Uterus (tissue), 3 donors: ENCODE measurements at regions not wholly inside any gene's neighbourhood (a gene's known extent, or its start where the extent isn't known, plus 50 kb on each side); places are given as distances from the start of the nearest gene placed in this dataset.

Experiments
- DNase-seq, 2 donors: peaks; one replicate each; pipeline ENCODE4 v3.0.0-alpha.2; 2019 to 2020
- H3K27ac ChIP-seq, 2 donors: fragments of 200-600 bp; sonication (generic); 1 replicate in 1 of 2; 2 replicates in 1 of 2; pipeline ENCODE4 v1.5.1; 2016 to 2018
- H3K27me3 ChIP-seq, 2 donors: fragments of 200-600 bp; sonication (generic); one replicate each; pipeline ENCODE4 v1.5.1; 2018 to 2019; ENCODE audit warnings: control low read depth in 1 of 2
- H3K36me3 ChIP-seq, 2 donors: fragments of 200-600 bp; sonication (generic); one replicate each; pipeline ENCODE4 v1.5.1; 2019; ENCODE audit warnings: control low read depth in 1 of 2
- H3K4me1 ChIP-seq, 2 donors: fragments of 200-600 bp; sonication (generic); one replicate each; pipeline ENCODE4 v1.5.1; 2018 to 2019; ENCODE audit warnings: control low read depth in 1 of 2
- H3K4me3 ChIP-seq, 2 donors: fragments of 200-600 bp; sonication (generic); 1 replicate in 1 of 2; 2 replicates in 1 of 2; pipeline ENCODE4 v1.5.1; 2018 to 2019; ENCODE audit warnings: mild to moderate bottlenecking in 1 of 2
- H3K9me3 ChIP-seq, 2 donors: fragments of 200-600 bp; sonication (generic); one replicate each; pipeline ENCODE4 v1.5.1; 2019; ENCODE audit warnings: control low read depth in 1 of 2
- POLR2A ChIP-seq, 2 donors: fragments of 450-650 bp; IDR thresholded peaks; one replicate each; pipeline ENCODE4 v1.6.1; 2016; ENCODE audit warnings: antibody characterized with exemption in 2 of 2, mild to moderate bottlenecking in 1 of 2, moderate library complexity in 1 of 2
- intact Hi-C: fragments of 100-400 bp; cut with DNase I; formaldehyde crosslinking; loops from one replicate; pipeline ENCODE4 v1.15.1; 2023; ENCODE audit warnings: low total_unique reads
- TF ChIP-seq, protein P1 (sequence below), 4 experiments: fragments of 200-600 bp in 2 of 4; fragments of 450-650 bp in 2 of 4; sonication (generic) in 2 of 4; IDR thresholded peaks; one replicate each; pipeline ENCODE4 v1.5.1; 2016 to 2019; ENCODE audit warnings: antibody characterized with exemption in 4 of 4, mild to moderate bottlenecking in 2 of 4, moderate library complexity in 1 of 4
- donor health status: DM: yes; HTN: yes; CAD: no.

- no peak for TF ChIP-seq POLR2A (IDR thresholded peaks at IDR 0.05)
- TF ChIP-seq, protein P1, sequence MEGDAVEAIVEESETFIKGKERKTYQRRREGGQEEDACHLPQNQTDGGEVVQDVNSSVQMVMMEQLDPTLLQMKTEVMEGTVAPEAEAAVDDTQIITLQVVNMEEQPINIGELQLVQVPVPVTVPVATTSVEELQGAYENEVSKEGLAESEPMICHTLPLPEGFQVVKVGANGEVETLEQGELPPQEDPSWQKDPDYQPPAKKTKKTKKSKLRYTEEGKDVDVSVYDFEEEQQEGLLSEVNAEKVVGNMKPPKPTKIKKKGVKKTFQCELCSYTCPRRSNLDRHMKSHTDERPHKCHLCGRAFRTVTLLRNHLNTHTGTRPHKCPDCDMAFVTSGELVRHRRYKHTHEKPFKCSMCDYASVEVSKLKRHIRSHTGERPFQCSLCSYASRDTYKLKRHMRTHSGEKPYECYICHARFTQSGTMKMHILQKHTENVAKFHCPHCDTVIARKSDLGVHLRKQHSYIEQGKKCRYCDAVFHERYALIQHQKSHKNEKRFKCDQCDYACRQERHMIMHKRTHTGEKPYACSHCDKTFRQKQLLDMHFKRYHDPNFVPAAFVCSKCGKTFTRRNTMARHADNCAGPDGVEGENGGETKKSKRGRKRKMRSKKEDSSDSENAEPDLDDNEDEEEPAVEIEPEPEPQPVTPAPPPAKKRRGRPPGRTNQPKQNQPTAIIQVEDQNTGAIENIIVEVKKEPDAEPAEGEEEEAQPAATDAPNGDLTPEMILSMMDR (IDR thresholded peaks at IDR 0.05) = no peak
- intact Hi-C loops = no loop called here
- DNase-seq = no peak
- no peaks in the 10 kb centered on the region for H3K36me3 ChIP-seq
- no peak overlapping the region for H3K27ac ChIP-seq
- no peaks in the 10 kb centered on the region for H3K4me1 ChIP-seq
- H3K9me3 ChIP-seq = no peaks in the 10 kb centered on the region
- no peak overlapping the region for H3K4me3 ChIP-seq
- H3K27me3 ChIP-seq = no peaks in the 10 kb centered on the region
Observed at GRCh38 chr14:83316356-83316755, 1782.7 kb upstream of the SEL1L start.

GRCh38 chr14:83320837-83321236, 1787.2 kb upstream of the SEL1L start:
- no peak overlapping the region for H3K27ac ChIP-seq
- no peaks in the 10 kb centered on the region for H3K9me3 ChIP-seq
- DNase-seq = no peak
- H3K27me3 ChIP-seq = no peaks in the 10 kb centered on the region
- TF ChIP-seq, protein P1 (IDR thresholded peaks at IDR 0.05) = no peak
- no peak for TF ChIP-seq POLR2A (IDR thresholded peaks at IDR 0.05)
- intact Hi-C loops = no loop called here
- H3K36me3 ChIP-seq = no peaks in the 10 kb centered on the region
- H3K4me1 ChIP-seq = no peaks in the 10 kb centered on the region
- H3K4me3 ChIP-seq = no peak overlapping the region

DNA sequence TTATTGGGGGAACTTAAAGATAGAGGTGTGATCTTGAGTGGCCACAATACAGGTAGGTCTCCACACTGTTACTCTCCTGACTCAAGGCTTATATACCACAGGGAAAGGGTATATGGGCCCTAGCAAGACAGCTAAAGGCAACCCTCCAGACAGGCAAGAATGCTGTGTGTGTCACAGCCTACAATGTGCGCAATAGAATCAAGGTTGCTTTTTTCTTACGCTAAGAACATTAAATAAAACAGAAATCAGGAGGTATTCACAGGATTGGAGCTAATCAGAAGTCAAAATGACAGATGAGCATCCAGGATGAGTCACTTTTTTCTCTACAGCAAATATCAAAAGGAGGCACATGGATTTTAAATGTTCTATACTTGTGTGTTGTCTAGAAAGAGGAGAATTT, 1797.9 kb upstream of the SEL1L start:
- no peaks in the 10 kb centered on the region for H3K4me1 ChIP-seq
- no peaks in the 10 kb centered on the region for H3K36me3 ChIP-seq
- no peaks in the 10 kb centered on the region for H3K9me3 ChIP-seq
- TF ChIP-seq POLR2A (IDR thresholded peaks at IDR 0.05) = no peak
- TF ChIP-seq, protein P1 (IDR thresholded peaks at IDR 0.05) = no peak
- no peak overlapping the region for H3K4me3 ChIP-seq
- DNase-seq = no peak
- H3K27me3 ChIP-seq = no peaks in the 10 kb centered on the region
- intact Hi-C loops = no loop called here
- H3K27ac ChIP-seq = no peak overlapping the region

DNA sequence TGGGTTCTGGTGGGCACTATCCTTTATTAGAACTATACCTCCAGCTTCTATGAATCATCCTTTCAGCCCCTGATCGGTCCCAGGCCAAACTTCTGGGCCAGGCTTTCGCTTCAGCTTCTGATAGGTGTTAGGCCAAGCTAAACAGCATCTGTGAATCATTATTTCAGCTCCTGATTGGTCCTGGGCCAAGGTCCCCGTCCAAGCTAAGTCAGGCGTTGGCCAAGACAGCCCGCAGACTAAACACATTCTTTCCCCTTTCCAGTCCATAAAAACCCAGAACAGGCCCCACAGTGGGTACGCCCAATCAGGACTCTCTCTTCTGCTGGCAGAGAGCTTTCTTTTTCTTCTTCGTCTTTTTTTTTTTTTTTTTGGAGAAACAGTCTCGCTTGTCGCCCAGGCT, 1808.9 kb upstream of the SEL1L start:
- DNase-seq = no peak
- Histone ChIP-seq H3K9me3 (no peaks in the 10 kb centered on the region), H3K27ac (no peak overlapping the region), H3K36me3 (no peaks in the 10 kb centered on the region), H3K27me3 (no peaks in the 10 kb centered on the region), H3K4me3 (no peak overlapping the region), H3K4me1 (no peaks in the 10 kb centered on the region)
- intact Hi-C loops = no loop called here
- no peak for TF ChIP-seq POLR2A (IDR thresholded peaks at IDR 0.05)
- TF ChIP-seq, protein P1 (IDR thresholded peaks at IDR 0.05) = no peak

DNA sequence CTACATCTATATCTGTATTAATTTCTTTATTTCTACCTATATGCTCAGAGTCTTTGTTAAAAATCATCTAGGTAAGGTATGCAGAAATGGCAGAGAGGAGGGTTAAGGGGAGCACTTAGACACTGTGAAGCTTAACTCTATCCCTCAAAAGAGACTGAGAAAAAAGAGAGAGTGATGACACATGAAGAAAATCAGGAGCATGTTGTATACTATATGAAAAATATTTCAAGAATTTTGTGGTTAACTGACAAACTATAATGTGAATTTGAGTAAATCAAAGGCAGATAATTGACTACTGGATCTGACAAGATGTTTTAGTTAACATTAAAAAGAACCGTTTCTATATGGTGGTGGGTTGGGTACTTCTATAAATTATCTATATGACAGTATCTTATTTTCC, 1814.2 kb upstream of the SEL1L start:
- DNase-seq = no peak
- H3K36me3 ChIP-seq = no peaks in the 10 kb centered on the region
- no peaks in the 10 kb centered on the region for H3K27me3 ChIP-seq
- no peaks in the 10 kb centered on the region for H3K9me3 ChIP-seq
- H3K4me3 ChIP-seq = no peak overlapping the region
- no peaks in the 10 kb centered on the region for H3K4me1 ChIP-seq
- H3K27ac ChIP-seq = no peak overlapping the region
- intact Hi-C loops = no loop called here
- TF ChIP-seq, protein P1 (IDR thresholded peaks at IDR 0.05) = no peak
- TF ChIP-seq POLR2A (IDR thresholded peaks at IDR 0.05) = no peak
